ENCODE measurements at regions not wholly inside any gene's neighbourhood (a gene's known extent, or its start where the extent isn't known, plus 50 kb on each side); places are given as distances from the start of the nearest gene placed in this dataset.

- Mint-ChIP-seq H3K27ac (ENCODE audit: unreplicated experiment) (no peak overlapping the region), H3K4me1 (ENCODE audit: low read depth, unreplicated experiment) (no peaks in the 10 kb centered on the region), H3K9me3 (ENCODE audit: unreplicated experiment) (no peaks in the 10 kb centered on the region), H3K27me3 (ENCODE audit: insufficient read depth, unreplicated experiment) (no peaks in the 10 kb centered on the region), H3K36me3 (ENCODE audit: insufficient read depth, unreplicated experiment) (no peaks in the 10 kb centered on the region), H3K4me3 (ENCODE audit: unreplicated experiment) (no peak overlapping the region)
- DNase-seq: no peak
- ChIA-PET POLR2A (no interaction called here), CTCF (no interaction called here)
- H3K9me3 ChIP-seq: no peaks in the 10 kb centered on the region
- H3K4me3 ChIP-seq (ENCODE audit: low read depth, low read length): no peak overlapping the region
- BruUV-seq (replicated peaks): no TSS peak
- no peaks in the 10 kb centered on the region for H3K4me1 ChIP-seq
- intact Hi-C loops (cut with micrococcal nuclease; ENCODE audit: unreplicated experiment): no loop called here
- H3K27me3 ChIP-seq (replicated peaks; ENCODE audit: control insufficient read depth, insufficient read depth, low read length): no peaks in the 10 kb centered on the region
- no peaks in the 10 kb centered on the region for H3K36me3 ChIP-seq (ENCODE audit: control insufficient read depth, insufficient read depth, low read length)
- TF ChIP-seq, protein P1, sequence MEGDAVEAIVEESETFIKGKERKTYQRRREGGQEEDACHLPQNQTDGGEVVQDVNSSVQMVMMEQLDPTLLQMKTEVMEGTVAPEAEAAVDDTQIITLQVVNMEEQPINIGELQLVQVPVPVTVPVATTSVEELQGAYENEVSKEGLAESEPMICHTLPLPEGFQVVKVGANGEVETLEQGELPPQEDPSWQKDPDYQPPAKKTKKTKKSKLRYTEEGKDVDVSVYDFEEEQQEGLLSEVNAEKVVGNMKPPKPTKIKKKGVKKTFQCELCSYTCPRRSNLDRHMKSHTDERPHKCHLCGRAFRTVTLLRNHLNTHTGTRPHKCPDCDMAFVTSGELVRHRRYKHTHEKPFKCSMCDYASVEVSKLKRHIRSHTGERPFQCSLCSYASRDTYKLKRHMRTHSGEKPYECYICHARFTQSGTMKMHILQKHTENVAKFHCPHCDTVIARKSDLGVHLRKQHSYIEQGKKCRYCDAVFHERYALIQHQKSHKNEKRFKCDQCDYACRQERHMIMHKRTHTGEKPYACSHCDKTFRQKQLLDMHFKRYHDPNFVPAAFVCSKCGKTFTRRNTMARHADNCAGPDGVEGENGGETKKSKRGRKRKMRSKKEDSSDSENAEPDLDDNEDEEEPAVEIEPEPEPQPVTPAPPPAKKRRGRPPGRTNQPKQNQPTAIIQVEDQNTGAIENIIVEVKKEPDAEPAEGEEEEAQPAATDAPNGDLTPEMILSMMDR (IDR thresholded peaks at IDR 0.05; ENCODE audit: insufficient read depth in 1 of 2, low read depth in 1 of 2, low read length in 1 of 2, severe bottlenecking in 1 of 2, unreplicated experiment in 1 of 2): no peak
These were observed 100.7 kb upstream of the OLFM3 start for GRCh38 chr1:102097451-102097850.

DNA sequence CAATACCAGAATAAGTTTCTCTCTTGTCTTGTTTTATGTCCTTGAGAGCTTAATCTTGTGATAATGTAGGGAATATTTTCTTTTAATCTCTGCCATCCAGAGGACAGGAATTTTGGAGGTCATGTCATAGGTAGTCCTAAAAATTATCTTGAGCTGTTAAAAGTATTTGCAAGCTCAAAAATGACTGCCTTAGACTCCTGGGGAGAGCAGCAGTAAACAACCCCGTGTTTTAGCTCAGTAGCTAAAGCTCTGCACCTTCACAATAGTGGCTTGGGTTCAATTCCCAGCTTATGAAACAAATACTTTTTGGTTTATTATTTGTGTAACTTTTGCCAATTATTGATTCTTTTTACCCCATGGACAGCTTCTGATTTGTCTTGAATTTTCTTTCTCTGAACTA, 99.4 kb upstream of the OLFM3 start:
- Histone ChIP-seq H3K4me1 (no peaks in the 10 kb centered on the region), H3K36me3 (ENCODE audit: control insufficient read depth, insufficient read depth, low read length) (no peaks in the 10 kb centered on the region), H3K4me3 (ENCODE audit: low read depth, low read length) (no peak overlapping the region), H3K27me3 (replicated peaks; ENCODE audit: control insufficient read depth, insufficient read depth, low read length) (no peaks in the 10 kb centered on the region), H3K9me3 (no peaks in the 10 kb centered on the region)
- ChIA-PET CTCF (no interaction called here), POLR2A (no interaction called here)
- intact Hi-C loops (cut with micrococcal nuclease; ENCODE audit: unreplicated experiment): no loop called here
- H3K9me3 Mint-ChIP-seq (ENCODE audit: unreplicated experiment): no peaks in the 10 kb centered on the region
- H3K4me1 Mint-ChIP-seq (ENCODE audit: low read depth, unreplicated experiment): no peaks in the 10 kb centered on the region
- no peak overlapping the region for H3K4me3 Mint-ChIP-seq (ENCODE audit: unreplicated experiment)
- no peak for DNase-seq
- no TSS peak for BruUV-seq (replicated peaks)
- H3K27ac Mint-ChIP-seq (ENCODE audit: unreplicated experiment): no peak overlapping the region
- H3K27me3 Mint-ChIP-seq (ENCODE audit: insufficient read depth, unreplicated experiment): no peaks in the 10 kb centered on the region
- TF ChIP-seq, protein P1 (IDR thresholded peaks at IDR 0.05; ENCODE audit: insufficient read depth in 1 of 2, low read depth in 1 of 2, low read length in 1 of 2, severe bottlenecking in 1 of 2, unreplicated experiment in 1 of 2): no peak
- no peaks in the 10 kb centered on the region for H3K36me3 Mint-ChIP-seq (ENCODE audit: insufficient read depth, unreplicated experiment)

DNA sequence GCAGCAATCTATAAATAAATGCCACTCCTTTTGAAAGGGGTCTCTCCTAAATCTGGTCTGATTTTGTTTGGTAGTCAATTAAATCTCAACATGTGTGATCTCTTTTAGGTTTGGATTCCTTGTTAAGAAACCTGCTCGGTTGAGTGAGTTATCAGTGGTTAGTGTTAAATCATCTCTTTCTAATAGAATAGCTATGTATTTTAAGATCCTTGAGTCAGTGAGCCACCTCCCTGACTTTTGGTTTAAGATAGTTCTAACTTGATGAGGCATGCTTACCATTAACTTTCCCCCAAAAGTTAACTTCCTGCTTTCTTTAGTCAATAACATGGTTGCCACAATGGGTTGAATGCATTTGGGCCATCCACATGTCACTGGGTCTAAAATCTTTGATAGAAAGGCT, 93.1 kb upstream of the OLFM3 start:
- H3K36me3 Mint-ChIP-seq (ENCODE audit: insufficient read depth, unreplicated experiment): no peaks in the 10 kb centered on the region
- no peak for DNase-seq
- no peak overlapping the region for H3K4me3 Mint-ChIP-seq (ENCODE audit: unreplicated experiment)
- Histone ChIP-seq H3K36me3 (ENCODE audit: control insufficient read depth, insufficient read depth, low read length) (no peaks in the 10 kb centered on the region), H3K9me3 (no peaks in the 10 kb centered on the region), H3K27me3 (replicated peaks; ENCODE audit: control insufficient read depth, insufficient read depth, low read length) (no peaks in the 10 kb centered on the region), H3K4me1 (no peaks in the 10 kb centered on the region), H3K4me3 (ENCODE audit: low read depth, low read length) (no peak overlapping the region)
- intact Hi-C loops (cut with micrococcal nuclease; ENCODE audit: unreplicated experiment): no loop called here
- TF ChIP-seq, protein P1 (IDR thresholded peaks at IDR 0.05; ENCODE audit: insufficient read depth in 1 of 2, low read depth in 1 of 2, low read length in 1 of 2, severe bottlenecking in 1 of 2, unreplicated experiment in 1 of 2): no peak
- BruUV-seq (replicated peaks): no TSS peak
- H3K27me3 Mint-ChIP-seq (ENCODE audit: insufficient read depth, unreplicated experiment): no peaks in the 10 kb centered on the region
- ChIA-PET POLR2A (no interaction called here), CTCF (no interaction called here)
- no peak overlapping the region for H3K27ac Mint-ChIP-seq (ENCODE audit: unreplicated experiment)
- no peaks in the 10 kb centered on the region for H3K4me1 Mint-ChIP-seq (ENCODE audit: low read depth, unreplicated experiment)
- H3K9me3 Mint-ChIP-seq (ENCODE audit: unreplicated experiment): peaks cover 9% of the 10 kb centered on the region

Data from Caco-2 (cell line).